ENCODE measurements at regions not wholly inside any gene's neighbourhood (a gene's known extent, or its start where the extent isn't known, plus 50 kb on each side); places are given as distances from the start of the nearest gene placed in this dataset.
"Not testable (repeated sequence)": the region's sequence is repeated elsewhere in the genome, so short reads cannot be mapped to it uniquely, and the experiment has no call there.

DNA sequence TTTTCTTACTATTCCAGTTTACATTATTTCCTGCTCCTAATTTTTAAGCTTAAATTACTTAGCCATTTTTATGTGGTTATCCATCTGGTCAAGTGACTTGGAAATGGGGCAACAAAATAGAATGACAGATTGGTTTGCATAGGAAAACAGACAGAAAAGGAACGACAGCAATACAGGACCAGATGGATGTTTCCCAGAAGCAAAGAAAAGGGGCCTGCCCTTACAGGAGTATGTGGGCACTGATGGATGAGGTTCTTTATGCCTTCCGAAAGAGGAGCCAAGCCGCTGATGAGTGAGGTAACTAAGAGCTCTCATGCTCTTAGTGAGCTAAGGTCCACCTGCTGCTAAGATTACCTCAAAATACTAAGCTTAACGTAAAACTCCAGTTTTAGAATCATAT, 339.8 kb downstream of the CNTNAP3B start:
- TF ChIP-seq, protein P1, sequence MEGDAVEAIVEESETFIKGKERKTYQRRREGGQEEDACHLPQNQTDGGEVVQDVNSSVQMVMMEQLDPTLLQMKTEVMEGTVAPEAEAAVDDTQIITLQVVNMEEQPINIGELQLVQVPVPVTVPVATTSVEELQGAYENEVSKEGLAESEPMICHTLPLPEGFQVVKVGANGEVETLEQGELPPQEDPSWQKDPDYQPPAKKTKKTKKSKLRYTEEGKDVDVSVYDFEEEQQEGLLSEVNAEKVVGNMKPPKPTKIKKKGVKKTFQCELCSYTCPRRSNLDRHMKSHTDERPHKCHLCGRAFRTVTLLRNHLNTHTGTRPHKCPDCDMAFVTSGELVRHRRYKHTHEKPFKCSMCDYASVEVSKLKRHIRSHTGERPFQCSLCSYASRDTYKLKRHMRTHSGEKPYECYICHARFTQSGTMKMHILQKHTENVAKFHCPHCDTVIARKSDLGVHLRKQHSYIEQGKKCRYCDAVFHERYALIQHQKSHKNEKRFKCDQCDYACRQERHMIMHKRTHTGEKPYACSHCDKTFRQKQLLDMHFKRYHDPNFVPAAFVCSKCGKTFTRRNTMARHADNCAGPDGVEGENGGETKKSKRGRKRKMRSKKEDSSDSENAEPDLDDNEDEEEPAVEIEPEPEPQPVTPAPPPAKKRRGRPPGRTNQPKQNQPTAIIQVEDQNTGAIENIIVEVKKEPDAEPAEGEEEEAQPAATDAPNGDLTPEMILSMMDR (IDR thresholded peaks at IDR 0.05), result not testable (repeated sequence)
- not testable (repeated sequence) for TF ChIP-seq MAZ (IDR thresholded peaks at IDR 0.05; ENCODE audit: borderline replicate concordance, low read depth, low read length); RAD21 (conservative IDR thresholded peaks at IDR 0.05 in 1 of 2, IDR thresholded peaks at IDR 0.05 in 1 of 2); RNF2 (IDR thresholded peaks at IDR 0.05; ENCODE audit: borderline replicate concordance, low read depth); SMC3 (IDR thresholded peaks at IDR 0.05); EP300 (IDR thresholded peaks at IDR 0.05); POLR2A (IDR thresholded peaks at IDR 0.05; ENCODE audit: low read length); RFX5 (IDR thresholded peaks at IDR 0.05)
- TF ChIP-seq, protein P2, sequence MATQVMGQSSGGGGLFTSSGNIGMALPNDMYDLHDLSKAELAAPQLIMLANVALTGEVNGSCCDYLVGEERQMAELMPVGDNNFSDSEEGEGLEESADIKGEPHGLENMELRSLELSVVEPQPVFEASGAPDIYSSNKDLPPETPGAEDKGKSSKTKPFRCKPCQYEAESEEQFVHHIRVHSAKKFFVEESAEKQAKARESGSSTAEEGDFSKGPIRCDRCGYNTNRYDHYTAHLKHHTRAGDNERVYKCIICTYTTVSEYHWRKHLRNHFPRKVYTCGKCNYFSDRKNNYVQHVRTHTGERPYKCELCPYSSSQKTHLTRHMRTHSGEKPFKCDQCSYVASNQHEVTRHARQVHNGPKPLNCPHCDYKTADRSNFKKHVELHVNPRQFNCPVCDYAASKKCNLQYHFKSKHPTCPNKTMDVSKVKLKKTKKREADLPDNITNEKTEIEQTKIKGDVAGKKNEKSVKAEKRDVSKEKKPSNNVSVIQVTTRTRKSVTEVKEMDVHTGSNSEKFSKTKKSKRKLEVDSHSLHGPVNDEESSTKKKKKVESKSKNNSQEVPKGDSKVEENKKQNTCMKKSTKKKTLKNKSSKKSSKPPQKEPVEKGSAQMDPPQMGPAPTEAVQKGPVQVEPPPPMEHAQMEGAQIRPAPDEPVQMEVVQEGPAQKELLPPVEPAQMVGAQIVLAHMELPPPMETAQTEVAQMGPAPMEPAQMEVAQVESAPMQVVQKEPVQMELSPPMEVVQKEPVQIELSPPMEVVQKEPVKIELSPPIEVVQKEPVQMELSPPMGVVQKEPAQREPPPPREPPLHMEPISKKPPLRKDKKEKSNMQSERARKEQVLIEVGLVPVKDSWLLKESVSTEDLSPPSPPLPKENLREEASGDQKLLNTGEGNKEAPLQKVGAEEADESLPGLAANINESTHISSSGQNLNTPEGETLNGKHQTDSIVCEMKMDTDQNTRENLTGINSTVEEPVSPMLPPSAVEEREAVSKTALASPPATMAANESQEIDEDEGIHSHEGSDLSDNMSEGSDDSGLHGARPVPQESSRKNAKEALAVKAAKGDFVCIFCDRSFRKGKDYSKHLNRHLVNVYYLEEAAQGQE (IDR thresholded peaks at IDR 0.05), result not testable (repeated sequence)
- TF ChIP-seq, protein P3, sequence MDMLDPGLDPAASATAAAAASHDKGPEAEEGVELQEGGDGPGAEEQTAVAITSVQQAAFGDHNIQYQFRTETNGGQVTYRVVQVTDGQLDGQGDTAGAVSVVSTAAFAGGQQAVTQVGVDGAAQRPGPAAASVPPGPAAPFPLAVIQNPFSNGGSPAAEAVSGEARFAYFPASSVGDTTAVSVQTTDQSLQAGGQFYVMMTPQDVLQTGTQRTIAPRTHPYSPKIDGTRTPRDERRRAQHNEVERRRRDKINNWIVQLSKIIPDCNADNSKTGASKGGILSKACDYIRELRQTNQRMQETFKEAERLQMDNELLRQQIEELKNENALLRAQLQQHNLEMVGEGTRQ (IDR thresholded peaks at IDR 0.05), result not testable (repeated sequence)
- TF ChIP-seq, protein P4, sequence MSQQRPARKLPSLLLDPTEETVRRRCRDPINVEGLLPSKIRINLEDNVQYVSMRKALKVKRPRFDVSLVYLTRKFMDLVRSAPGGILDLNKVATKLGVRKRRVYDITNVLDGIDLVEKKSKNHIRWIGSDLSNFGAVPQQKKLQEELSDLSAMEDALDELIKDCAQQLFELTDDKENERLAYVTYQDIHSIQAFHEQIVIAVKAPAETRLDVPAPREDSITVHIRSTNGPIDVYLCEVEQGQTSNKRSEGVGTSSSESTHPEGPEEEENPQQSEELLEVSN (IDR thresholded peaks at IDR 0.05; ENCODE audit: borderline replicate concordance, low read depth), result not testable (repeated sequence)
